ENCODE measurements at regions not wholly inside any gene's neighbourhood (a gene's known extent, or its start where the extent isn't known, plus 50 kb on each side); places are given as distances from the start of the nearest gene placed in this dataset.

- TF ChIP-seq CTCF (IDR thresholded peaks at IDR 0.05) = no peak
- no peak for TF ChIP-seq POLR2A (IDR thresholded peaks at IDR 0.05)
Measured at GRCh38 chr14:103191844-103192243, 68.6 kb downstream of the TNFAIP2 start.

All from testis (tissue), 2 donors.